Calu3 (cell line): ENCODE measurements at regions not wholly inside any gene's neighbourhood (a gene's known extent, or its start where the extent isn't known, plus 50 kb on each side); places are given as distances from the start of the nearest gene placed in this dataset.

ENCODE experiments used
- BruUV-seq: library from RNA; stranded (reverse); fragments of 400-500 nt; replicated peaks from 2 replicates; lab custom pipeline; 2021; lab: Mats Ljungman, UMichigan
- CTCF ChIA-PET: fragments of 300-600 bp; sonication (Branson Sonifier 250); formaldehyde crosslinking; loops from one replicate; lab custom pipeline; 2022; ENCODE audit warnings: antibody characterized with exemption; lab: Charles Lee
- DNase-seq: peaks from one replicate; pipeline ENCODE4 v3.0.0; 2022
- H3K27ac Mint-ChIP-seq: one replicate; pipeline ENCODE4 v1.8.0; 2022; ENCODE audit warnings: mixed read lengths; ENCODE audit not compliant: unreplicated experiment
- H3K27me3 Mint-ChIP-seq: one replicate; pipeline ENCODE4 v1.8.0; 2022; ENCODE audit warnings: mixed read lengths; ENCODE audit not compliant: unreplicated experiment
- H3K36me3 Mint-ChIP-seq: one replicate; pipeline ENCODE4 v1.8.0; 2022; ENCODE audit warnings: mild to moderate bottlenecking, moderate library complexity, mixed read lengths; ENCODE audit not compliant: insufficient read depth, unreplicated experiment
- H3K4me1 Mint-ChIP-seq: one replicate; pipeline ENCODE4 v1.8.0; 2022; ENCODE audit warnings: mild to moderate bottlenecking, low read depth, mixed read lengths; ENCODE audit not compliant: unreplicated experiment
- H3K4me3 Mint-ChIP-seq: one replicate; pipeline ENCODE4 v1.8.0; 2022; ENCODE audit warnings: mild to moderate bottlenecking, low read depth, moderate library complexity, mixed read lengths; ENCODE audit not compliant: unreplicated experiment
- H3K9me3 Mint-ChIP-seq: one replicate; pipeline ENCODE4 v1.8.0; 2022; ENCODE audit warnings: low read depth, mixed read lengths; ENCODE audit not compliant: unreplicated experiment
- CTCF ChIP-seq: fragments of 200-600 bp; IDR thresholded peaks from one replicate; pipeline ENCODE4 v1.8.0; 2022; ENCODE audit warnings: antibody characterized with exemption; ENCODE audit not compliant: unreplicated experiment
- intact Hi-C: fragments of 100-400 bp; cut with micrococcal nuclease; formaldehyde crosslinking; loops from one replicate; pipeline ENCODE4 v1.10.0; 2022; ENCODE audit not compliant: unreplicated experiment

GRCh38 chr11:91158297-91158696 is 935.4 kb upstream of the CHORDC1 start:
- intact Hi-C loops = no loop called here
- H3K4me1 Mint-ChIP-seq = no peaks in the 10 kb centered on the region
- CTCF ChIA-PET = no interaction called here

DNA sequence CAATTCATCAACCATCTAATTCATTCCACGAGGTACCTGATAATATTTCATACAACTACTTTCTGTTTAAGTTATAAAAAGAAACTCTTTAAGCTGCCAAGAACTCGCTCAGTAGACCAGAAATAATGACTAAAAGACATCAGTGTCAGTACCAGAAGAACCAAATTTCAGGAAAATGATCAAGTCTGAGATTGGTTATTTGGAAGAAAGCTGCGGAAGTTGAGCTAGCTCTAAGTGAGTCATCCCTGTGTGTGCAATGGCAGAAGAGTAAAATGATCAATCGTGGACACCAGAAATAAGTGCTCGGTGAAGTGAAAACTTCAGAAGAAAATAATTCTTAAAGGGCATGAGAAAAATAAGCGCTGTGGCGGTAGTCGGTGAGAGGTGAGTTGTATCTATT is 933.2 kb upstream of the CHORDC1 start:
- CTCF ChIA-PET = no interaction called here
- no peaks in the 10 kb centered on the region for H3K36me3 Mint-ChIP-seq
- H3K9me3 Mint-ChIP-seq = peaks cover 3% of the 10 kb centered on the region
- intact Hi-C loops = no loop called here
- no peak overlapping the region for H3K27ac Mint-ChIP-seq
- DNase-seq = no peak
- no peaks in the 10 kb centered on the region for H3K4me1 Mint-ChIP-seq
- H3K4me3 Mint-ChIP-seq = no peak overlapping the region
- no peak for TF ChIP-seq CTCF
- no TSS peak for BruUV-seq
- no peaks in the 10 kb centered on the region for H3K27me3 Mint-ChIP-seq

More at GRCh38 chr11:91158297-91158696, 935.4 kb upstream of the CHORDC1 start:
- Mint-ChIP-seq H3K36me3 (no peaks in the 10 kb centered on the region), H3K27ac (no peak overlapping the region), H3K27me3 (no peaks in the 10 kb centered on the region), H3K9me3 (no peaks in the 10 kb centered on the region), H3K4me3 (no peak overlapping the region)
- no TSS peak for BruUV-seq
- no peak for TF ChIP-seq CTCF
- no peak for DNase-seq

DNA sequence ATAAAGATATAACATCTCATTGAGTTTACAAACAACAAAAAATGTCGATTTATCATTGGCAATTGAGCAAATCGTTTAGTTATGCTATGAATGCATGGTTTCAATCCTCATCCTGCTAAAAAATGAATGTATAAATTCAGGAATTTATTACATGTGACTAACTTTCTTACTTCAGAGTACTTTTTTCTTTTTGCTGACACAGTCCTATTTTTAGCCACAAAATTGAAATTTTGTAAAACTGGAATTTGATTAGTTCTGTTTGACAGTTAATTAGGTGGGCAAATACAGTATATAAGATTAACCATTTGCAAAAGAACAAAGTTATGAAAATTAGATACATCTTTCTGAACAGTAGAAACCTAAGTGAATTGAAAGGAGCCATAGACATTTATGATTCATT is 925.0 kb upstream of the CHORDC1 start:
- TF ChIP-seq CTCF = no peak
- no peaks in the 10 kb centered on the region for H3K27me3 Mint-ChIP-seq
- no peak overlapping the region for H3K4me3 Mint-ChIP-seq
- no peak overlapping the region for H3K27ac Mint-ChIP-seq
- H3K4me1 Mint-ChIP-seq = no peaks in the 10 kb centered on the region
- peaks cover 1% of the 10 kb centered on the region for H3K9me3 Mint-ChIP-seq
- BruUV-seq = no TSS peak
- H3K36me3 Mint-ChIP-seq = no peaks in the 10 kb centered on the region
- CTCF ChIA-PET = no interaction called here
- DNase-seq = no peak
- intact Hi-C loops = no loop called here

GRCh38 chr11:91141655-91142054 is 918.8 kb upstream of the CHORDC1 start:
- no peak overlapping the region for H3K4me3 Mint-ChIP-seq
- DNase-seq = no peak
- CTCF ChIA-PET = no interaction called here
- H3K9me3 Mint-ChIP-seq = no peaks in the 10 kb centered on the region
- no peaks in the 10 kb centered on the region for H3K4me1 Mint-ChIP-seq
- no peak overlapping the region for H3K27ac Mint-ChIP-seq
- TF ChIP-seq CTCF = no peak
- intact Hi-C loops = no loop called here
- no TSS peak for BruUV-seq
- H3K36me3 Mint-ChIP-seq = no peaks in the 10 kb centered on the region
- H3K27me3 Mint-ChIP-seq = no peaks in the 10 kb centered on the region
